ENCODE measurements at regions not wholly inside any gene's neighbourhood (a gene's known extent, or its start where the extent isn't known, plus 50 kb on each side); places are given as distances from the start of the nearest gene placed in this dataset.

GRCh38 chr11:115611343-115611742, 107.1 kb upstream of the CADM1 start:
- TF ChIP-seq CTCF (conservative IDR thresholded peaks at IDR 0.05 in 1 of 2, IDR thresholded peaks at IDR 0.05 in 1 of 2; ENCODE audit: low read depth in 1 of 2, low read length in 2 of 2), result no peak
- TF ChIP-seq EZH2 (IDR thresholded peaks at IDR 0.05; ENCODE audit: low read length, missing control alignments), result no peak
